ENCODE measurements at regions not wholly inside any gene's neighbourhood (a gene's known extent, or its start where the extent isn't known, plus 50 kb on each side); places are given as distances from the start of the nearest gene placed in this dataset.

DNA sequence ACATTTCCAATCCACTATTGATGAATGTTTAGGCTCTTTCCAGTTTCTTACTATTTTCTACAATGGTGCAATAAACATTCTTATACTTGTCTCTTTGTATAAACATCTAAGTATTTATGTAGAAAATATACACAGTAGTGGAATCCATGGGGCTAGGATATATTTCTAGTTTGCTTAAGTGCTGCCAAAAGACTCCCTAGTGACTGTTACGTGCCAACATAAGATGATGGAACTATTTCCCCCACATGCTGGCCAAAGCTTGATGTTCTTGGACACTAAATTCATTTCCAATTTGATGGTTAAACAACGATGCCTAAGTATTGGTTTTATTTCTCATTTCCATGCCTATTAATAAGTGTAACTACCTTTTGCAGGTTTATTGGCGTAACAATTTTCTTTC is 378.4 kb upstream of the HNRNPA3 start:
- DNase-seq, result no peak
- Histone ChIP-seq H3K4me3 (ENCODE audit: low read length) (no peak overlapping the region), H3K4ac (ENCODE audit: low read depth, low read length) (no peak overlapping the region), H4K5ac (ENCODE audit: low read length) (no peak overlapping the region), H2AK5ac (ENCODE audit: low read length) (no peak overlapping the region), H3K18ac (ENCODE audit: low read length) (no peak overlapping the region), H3K56ac (ENCODE audit: low read length) (no peak overlapping the region), H3K36me3 (ENCODE audit: control insufficient read depth, insufficient read depth, low read length) (no peaks in the 10 kb centered on the region), H3K4me1 (ENCODE audit: control insufficient read depth, low read depth, low read length) (no peaks in the 10 kb centered on the region), H2BK15ac (replicated peaks; ENCODE audit: low read depth) (no peak overlapping the region), H3K9ac (ENCODE audit: low read length) (no peak overlapping the region), H2BK120ac (ENCODE audit: low read depth, low read length) (no peak overlapping the region), H2BK5ac (ENCODE audit: low read length) (no peak overlapping the region), H3K79me2 (ENCODE audit: control insufficient read depth, insufficient read depth, low read length) (no peaks in the 10 kb centered on the region), H3K27me3 (ENCODE audit: insufficient read depth, low read length, poor library complexity) (no peaks in the 10 kb centered on the region), H3K27ac (ENCODE audit: low read depth, low read length) (no peak overlapping the region), H3K4me2 (ENCODE audit: low read length) (no peak overlapping the region), H3K23ac (ENCODE audit: low read length) (no peak overlapping the region), H4K8ac (ENCODE audit: low read depth, low read length) (no peak overlapping the region), H3K79me1 (ENCODE audit: low read length) (no peaks in the 10 kb centered on the region)
- WGBS (ENCODE audit: extremely low coverage, insufficient coverage, low lambda C conversion rate), result no CpG with 5 or more reads among the region's 3 CpGs

- Histone ChIP-seq H3K56ac (ENCODE audit: low read length) (no peak overlapping the region), H3K4me3 (ENCODE audit: low read length) (no peak overlapping the region), H4K8ac (ENCODE audit: low read depth, low read length) (no peak overlapping the region), H2AK5ac (ENCODE audit: low read length) (no peak overlapping the region), H3K36me3 (ENCODE audit: control insufficient read depth, insufficient read depth, low read length) (no peaks in the 10 kb centered on the region), H3K4me2 (ENCODE audit: low read length) (no peak overlapping the region), H3K4ac (ENCODE audit: low read depth, low read length) (no peak overlapping the region), H2BK15ac (replicated peaks; ENCODE audit: low read depth) (no peak overlapping the region), H3K79me2 (ENCODE audit: control insufficient read depth, insufficient read depth, low read length) (no peaks in the 10 kb centered on the region), H3K27me3 (ENCODE audit: insufficient read depth, low read length, poor library complexity) (no peaks in the 10 kb centered on the region), H2BK5ac (ENCODE audit: low read length) (no peak overlapping the region), H2BK120ac (ENCODE audit: low read depth, low read length) (no peak overlapping the region), H3K79me1 (ENCODE audit: low read length) (no peaks in the 10 kb centered on the region), H3K27ac (ENCODE audit: low read depth, low read length) (no peak overlapping the region), H3K18ac (ENCODE audit: low read length) (no peak overlapping the region), H3K9ac (ENCODE audit: low read length) (no peak overlapping the region), H4K5ac (ENCODE audit: low read length) (no peak overlapping the region), H3K23ac (ENCODE audit: low read length) (no peak overlapping the region), H3K4me1 (ENCODE audit: control insufficient read depth, low read depth, low read length) (no peaks in the 10 kb centered on the region)
- DNase-seq, result no peak
Measured at GRCh38 chr2:176843208-176843607, 369.4 kb upstream of the HNRNPA3 start.

DNA sequence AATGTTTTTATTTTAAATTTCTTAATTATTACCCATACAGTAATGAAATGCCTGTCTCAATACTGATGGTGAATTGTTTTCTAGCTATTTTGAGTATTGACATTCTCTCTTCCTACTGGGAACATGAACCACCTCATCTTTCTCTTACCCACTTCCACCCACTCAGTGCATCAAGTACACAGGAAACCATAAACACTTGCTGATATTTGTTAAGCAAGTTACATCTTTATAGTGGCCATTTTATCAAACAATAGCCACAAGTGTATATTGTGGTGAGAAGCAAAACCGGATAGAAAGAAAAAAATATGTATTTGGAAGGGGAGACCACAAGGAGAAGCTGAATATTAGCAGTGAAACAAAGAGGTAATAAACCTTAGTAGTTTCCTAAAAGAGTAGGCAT is 368.1 kb upstream of the HNRNPA3 start:
- no peak overlapping the region for H3K23ac ChIP-seq (ENCODE audit: low read length)
- no CpG with 5 or more reads among the region's 1 CpG for WGBS (ENCODE audit: extremely low coverage, insufficient coverage, low lambda C conversion rate)
- no peak overlapping the region for H4K8ac ChIP-seq (ENCODE audit: low read depth, low read length)
- H3K4me2 ChIP-seq (ENCODE audit: low read length), result no peak overlapping the region
- H3K36me3 ChIP-seq (ENCODE audit: control insufficient read depth, insufficient read depth, low read length), result no peaks in the 10 kb centered on the region
- no peaks in the 10 kb centered on the region for H3K27me3 ChIP-seq (ENCODE audit: insufficient read depth, low read length, poor library complexity)
- H3K79me2 ChIP-seq (ENCODE audit: control insufficient read depth, insufficient read depth, low read length), result no peaks in the 10 kb centered on the region
- no peak overlapping the region for H3K27ac ChIP-seq (ENCODE audit: low read depth, low read length)
- H4K5ac ChIP-seq (ENCODE audit: low read length), result no peak overlapping the region
- H2BK120ac ChIP-seq (ENCODE audit: low read depth, low read length), result no peak overlapping the region
- no peaks in the 10 kb centered on the region for H3K4me1 ChIP-seq (ENCODE audit: control insufficient read depth, low read depth, low read length)
- H3K4me3 ChIP-seq (ENCODE audit: low read length), result no peak overlapping the region
- no peak overlapping the region for H2BK5ac ChIP-seq (ENCODE audit: low read length)
- H3K56ac ChIP-seq (ENCODE audit: low read length), result no peak overlapping the region
- H3K79me1 ChIP-seq (ENCODE audit: low read length), result no peaks in the 10 kb centered on the region
- H3K18ac ChIP-seq (ENCODE audit: low read length), result no peak overlapping the region
- H2AK5ac ChIP-seq (ENCODE audit: low read length), result no peak overlapping the region
- no peak overlapping the region for H2BK15ac ChIP-seq (replicated peaks; ENCODE audit: low read depth)
- no peak overlapping the region for H3K4ac ChIP-seq (ENCODE audit: low read depth, low read length)
- no peak for DNase-seq
- H3K9ac ChIP-seq (ENCODE audit: low read length), result no peak overlapping the region

DNA sequence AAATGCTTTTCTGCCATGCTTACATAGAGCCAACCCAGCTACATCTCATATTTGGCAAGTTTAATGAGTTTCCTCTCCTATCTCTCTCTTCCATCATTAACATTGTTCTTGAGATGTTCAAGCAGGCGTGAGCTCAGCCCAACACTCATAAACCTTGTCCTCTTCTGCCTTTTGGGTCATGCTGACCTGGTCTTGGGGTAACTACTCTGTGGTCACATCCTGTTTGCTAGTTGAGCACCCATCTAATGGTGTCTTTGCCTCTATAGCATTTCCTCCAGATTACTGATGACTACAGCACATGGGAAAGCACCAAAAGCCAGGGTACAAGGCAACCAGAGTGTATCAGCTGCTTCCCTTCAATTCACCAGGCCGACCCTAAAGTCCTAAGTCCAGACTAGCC is 366.9 kb upstream of the HNRNPA3 start:
- Histone ChIP-seq H2BK15ac (replicated peaks; ENCODE audit: low read depth) (no peak overlapping the region), H3K56ac (ENCODE audit: low read length) (no peak overlapping the region), H3K27ac (ENCODE audit: low read depth, low read length) (no peak overlapping the region), H3K4ac (ENCODE audit: low read depth, low read length) (no peak overlapping the region), H3K18ac (ENCODE audit: low read length) (no peak overlapping the region), H2BK120ac (ENCODE audit: low read depth, low read length) (no peak overlapping the region), H4K5ac (ENCODE audit: low read length) (no peak overlapping the region), H2BK5ac (ENCODE audit: low read length) (no peak overlapping the region), H3K36me3 (ENCODE audit: control insufficient read depth, insufficient read depth, low read length) (no peaks in the 10 kb centered on the region), H3K27me3 (ENCODE audit: insufficient read depth, low read length, poor library complexity) (no peaks in the 10 kb centered on the region), H3K23ac (ENCODE audit: low read length) (no peak overlapping the region), H3K4me1 (ENCODE audit: control insufficient read depth, low read depth, low read length) (no peaks in the 10 kb centered on the region), H3K79me2 (ENCODE audit: control insufficient read depth, insufficient read depth, low read length) (no peaks in the 10 kb centered on the region), H3K9ac (ENCODE audit: low read length) (no peak overlapping the region), H4K8ac (ENCODE audit: low read depth, low read length) (no peak overlapping the region), H3K4me3 (ENCODE audit: low read length) (no peak overlapping the region), H3K79me1 (ENCODE audit: low read length) (no peaks in the 10 kb centered on the region), H3K4me2 (ENCODE audit: low read length) (no peak overlapping the region), H2AK5ac (ENCODE audit: low read length) (no peak overlapping the region)
- WGBS (ENCODE audit: extremely low coverage, insufficient coverage, low lambda C conversion rate), result no CpG with 5 or more reads among the region's 2 CpGs
- no peak for DNase-seq

- Histone ChIP-seq H4K5ac (ENCODE audit: low read length) (no peak overlapping the region), H3K36me3 (ENCODE audit: control insufficient read depth, insufficient read depth, low read length) (no peaks in the 10 kb centered on the region), H4K8ac (ENCODE audit: low read depth, low read length) (no peak overlapping the region), H2BK5ac (ENCODE audit: low read length) (no peak overlapping the region), H3K18ac (ENCODE audit: low read length) (no peak overlapping the region), H3K27ac (ENCODE audit: low read depth, low read length) (no peak overlapping the region), H3K27me3 (ENCODE audit: insufficient read depth, low read length, poor library complexity) (no peaks in the 10 kb centered on the region), H3K4ac (ENCODE audit: low read depth, low read length) (no peak overlapping the region), H3K79me2 (ENCODE audit: control insufficient read depth, insufficient read depth, low read length) (no peaks in the 10 kb centered on the region), H2AK5ac (ENCODE audit: low read length) (no peak overlapping the region), H3K23ac (ENCODE audit: low read length) (no peak overlapping the region), H3K9ac (ENCODE audit: low read length) (no peak overlapping the region), H2BK15ac (replicated peaks; ENCODE audit: low read depth) (no peak overlapping the region), H3K79me1 (ENCODE audit: low read length) (no peaks in the 10 kb centered on the region), H3K56ac (ENCODE audit: low read length) (no peak overlapping the region), H3K4me1 (ENCODE audit: control insufficient read depth, low read depth, low read length) (no peaks in the 10 kb centered on the region), H2BK120ac (ENCODE audit: low read depth, low read length) (no peak overlapping the region), H3K4me3 (ENCODE audit: low read length) (no peak overlapping the region), H3K4me2 (ENCODE audit: low read length) (no peak overlapping the region)
- DNase-seq, result no peak
- no CpG with 5 or more reads among the region's 4 CpGs for WGBS (ENCODE audit: extremely low coverage, insufficient coverage, low lambda C conversion rate)
Measured at GRCh38 chr2:176847575-176847974, 365.0 kb upstream of the HNRNPA3 start.

DNA sequence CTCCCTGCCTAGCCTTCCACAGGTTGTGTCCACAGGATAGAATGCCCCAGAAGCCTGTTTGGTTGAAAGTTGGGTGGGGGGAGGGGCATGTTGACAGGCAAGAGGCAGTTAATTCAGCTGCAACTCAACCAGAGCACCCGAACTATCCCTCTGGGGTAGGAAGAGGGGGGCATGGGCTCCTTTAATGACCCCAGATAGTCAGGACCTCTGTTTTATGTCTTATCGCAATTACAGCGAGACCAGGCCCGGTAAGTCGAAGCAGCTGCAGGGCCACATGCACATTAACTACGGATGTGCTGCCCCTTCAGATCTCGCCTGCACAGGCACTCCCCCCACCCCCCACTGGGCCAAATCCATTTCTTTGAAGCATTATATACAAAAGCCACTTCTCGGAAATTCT is 363.8 kb upstream of the HNRNPA3 start:
- Histone ChIP-seq H2BK15ac (replicated peaks; ENCODE audit: low read depth) (no peak overlapping the region), H2BK5ac (ENCODE audit: low read length) (no peak overlapping the region), H3K4me3 (ENCODE audit: low read length) (no peak overlapping the region), H3K27me3 (ENCODE audit: insufficient read depth, low read length, poor library complexity) (no peaks in the 10 kb centered on the region), H3K79me2 (ENCODE audit: control insufficient read depth, insufficient read depth, low read length) (no peaks in the 10 kb centered on the region), H3K4ac (ENCODE audit: low read depth, low read length) (no peak overlapping the region), H3K36me3 (ENCODE audit: control insufficient read depth, insufficient read depth, low read length) (no peaks in the 10 kb centered on the region), H3K56ac (ENCODE audit: low read length) (no peak overlapping the region), H2AK5ac (ENCODE audit: low read length) (no peak overlapping the region), H3K4me1 (ENCODE audit: control insufficient read depth, low read depth, low read length) (no peaks in the 10 kb centered on the region), H3K18ac (ENCODE audit: low read length) (no peak overlapping the region), H4K5ac (ENCODE audit: low read length) (no peak overlapping the region), H3K9ac (ENCODE audit: low read length) (no peak overlapping the region), H2BK120ac (ENCODE audit: low read depth, low read length) (no peak overlapping the region), H3K4me2 (ENCODE audit: low read length) (no peak overlapping the region), H3K79me1 (ENCODE audit: low read length) (no peaks in the 10 kb centered on the region), H3K23ac (ENCODE audit: low read length) (no peak overlapping the region), H3K27ac (ENCODE audit: low read depth, low read length) (no peak overlapping the region), H4K8ac (ENCODE audit: low read depth, low read length) (no peak overlapping the region)
- WGBS (ENCODE audit: extremely low coverage, insufficient coverage, low lambda C conversion rate), result no CpG with 5 or more reads among the region's 8 CpGs
- DNase-seq, result no peak
